Fibroblast of villous mesenchyme (primary cell): ENCODE measurements at regions not wholly inside any gene's neighbourhood (a gene's known extent, or its start where the extent isn't known, plus 50 kb on each side); places are given as distances from the start of the nearest gene placed in this dataset.
"Not testable (repeated sequence)": the region's sequence is repeated elsewhere in the genome, so short reads cannot be mapped to it uniquely, and the experiment has no call there.

ENCODE experiments used
- DNase-seq: peaks from one replicate; pipeline ENCODE4 v3.0.0-alpha.2; 2010; ENCODE audit warnings: low read depth
- H3K4me3 ChIP-seq: 2 replicates; pipeline ENCODE4 v1.5.1; 2011; ENCODE audit warnings: low read depth, mild to moderate bottlenecking, low read length
- TF ChIP-seq, protein P1 (sequence below): IDR thresholded peaks from 2 replicates; pipeline ENCODE4 v1.5.1; 2012; ENCODE audit warnings: low read depth, mild to moderate bottlenecking, low read length; ENCODE audit not compliant: insufficient read depth

DNA sequence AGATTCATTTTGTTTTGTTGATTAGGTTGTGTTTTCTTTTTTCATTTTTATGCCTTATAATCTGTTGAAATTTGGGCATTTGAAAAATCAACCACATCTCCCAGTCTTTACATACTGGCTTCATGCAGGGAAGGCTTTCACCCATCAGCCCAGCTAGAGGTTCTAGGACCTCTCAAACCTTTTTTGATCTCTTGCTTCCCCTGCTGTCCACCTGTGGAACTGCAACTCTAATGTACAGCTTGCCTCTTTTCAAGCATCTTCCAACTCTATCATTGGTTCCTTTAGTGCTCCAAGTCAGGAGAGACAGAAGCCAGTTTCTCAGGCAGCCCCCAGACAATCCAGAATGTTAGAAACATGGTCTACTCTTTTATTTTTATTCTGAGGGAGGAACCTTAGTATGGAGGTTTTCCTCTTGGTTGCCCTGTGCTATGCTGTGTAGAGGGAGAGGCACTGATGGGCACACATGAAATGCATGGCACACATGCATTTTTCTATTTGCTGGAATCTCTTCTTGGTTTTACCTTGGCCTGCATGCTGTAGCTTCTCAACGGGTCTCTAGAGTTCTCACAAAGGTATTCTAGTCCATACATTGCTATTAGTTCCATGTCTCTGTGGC, 107.2 kb upstream of the L3MBTL4 start:
- no peak overlapping the region for H3K4me3 ChIP-seq
- DNase-seq: peak; percentile 47
- TF ChIP-seq, protein P1, sequence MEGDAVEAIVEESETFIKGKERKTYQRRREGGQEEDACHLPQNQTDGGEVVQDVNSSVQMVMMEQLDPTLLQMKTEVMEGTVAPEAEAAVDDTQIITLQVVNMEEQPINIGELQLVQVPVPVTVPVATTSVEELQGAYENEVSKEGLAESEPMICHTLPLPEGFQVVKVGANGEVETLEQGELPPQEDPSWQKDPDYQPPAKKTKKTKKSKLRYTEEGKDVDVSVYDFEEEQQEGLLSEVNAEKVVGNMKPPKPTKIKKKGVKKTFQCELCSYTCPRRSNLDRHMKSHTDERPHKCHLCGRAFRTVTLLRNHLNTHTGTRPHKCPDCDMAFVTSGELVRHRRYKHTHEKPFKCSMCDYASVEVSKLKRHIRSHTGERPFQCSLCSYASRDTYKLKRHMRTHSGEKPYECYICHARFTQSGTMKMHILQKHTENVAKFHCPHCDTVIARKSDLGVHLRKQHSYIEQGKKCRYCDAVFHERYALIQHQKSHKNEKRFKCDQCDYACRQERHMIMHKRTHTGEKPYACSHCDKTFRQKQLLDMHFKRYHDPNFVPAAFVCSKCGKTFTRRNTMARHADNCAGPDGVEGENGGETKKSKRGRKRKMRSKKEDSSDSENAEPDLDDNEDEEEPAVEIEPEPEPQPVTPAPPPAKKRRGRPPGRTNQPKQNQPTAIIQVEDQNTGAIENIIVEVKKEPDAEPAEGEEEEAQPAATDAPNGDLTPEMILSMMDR: peak; percentile 91

DNA sequence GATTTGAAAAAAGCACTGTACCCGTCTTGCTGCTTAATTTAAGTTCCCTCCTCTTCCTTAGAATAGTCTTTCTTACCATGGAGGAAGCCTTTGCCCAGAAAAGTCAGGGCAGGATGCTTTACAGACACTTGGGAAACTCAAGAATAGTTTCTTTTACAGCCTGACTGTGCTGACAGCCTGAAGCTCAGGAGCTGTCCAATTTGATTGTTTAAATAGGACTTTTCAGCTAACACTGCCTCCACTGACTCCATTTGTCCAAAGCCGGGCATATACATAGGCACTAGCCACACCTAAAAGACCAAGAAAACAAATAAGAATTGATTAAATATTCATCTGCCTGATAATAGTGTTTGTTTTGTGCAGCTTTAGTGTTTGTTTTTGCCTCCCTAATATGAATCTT, 110.9 kb upstream of the L3MBTL4 start:
- no peak overlapping the region for H3K4me3 ChIP-seq
- TF ChIP-seq, protein P1: no peak
- no peak for DNase-seq

GRCh38 chr18:6537475-6537874, 122.8 kb upstream of the L3MBTL4 start:
- DNase-seq: no peak
- no peak overlapping the region for H3K4me3 ChIP-seq
- TF ChIP-seq, protein P1: no peak

GRCh38 chr18:6541131-6541679, 126.5 kb upstream of the L3MBTL4 start:
- not testable (repeated sequence) for H3K4me3 ChIP-seq, DNase-seq

GRCh38 chr18:6542296-6542695, 127.6 kb upstream of the L3MBTL4 start:
- H3K4me3 ChIP-seq: no peak overlapping the region
- TF ChIP-seq, protein P1: no peak
- no peak for DNase-seq

- TF ChIP-seq, protein P1: peak; percentile 52
- peak; percentile 57 for DNase-seq
- no peak overlapping the region for H3K4me3 ChIP-seq
Observed at GRCh38 chr18:6543330-6543908, 128.7 kb upstream of the L3MBTL4 start.

DNA sequence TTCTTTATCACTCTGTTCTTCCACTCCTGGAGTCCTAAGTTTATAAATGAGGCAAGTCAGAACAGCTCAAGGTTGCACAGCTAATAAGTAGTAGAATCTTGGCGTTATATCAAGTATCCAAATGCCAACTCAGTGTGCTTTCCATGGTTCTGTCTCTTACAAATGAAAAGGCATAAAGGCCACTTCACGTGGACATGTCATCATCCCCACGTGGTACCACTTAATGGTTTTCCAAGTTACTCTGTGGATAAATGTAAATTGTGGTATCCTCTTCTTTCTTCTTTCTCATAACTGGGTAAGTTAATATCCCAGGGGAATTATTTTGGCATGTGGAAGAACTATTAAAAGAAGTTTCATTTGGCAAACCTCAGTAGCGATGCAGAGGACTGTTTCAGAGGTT, 131.5 kb upstream of the L3MBTL4 start:
- DNase-seq: no peak
- no peak overlapping the region for H3K4me3 ChIP-seq
- TF ChIP-seq, protein P1: no peak
